Posterior vena cava (tissue), 2 donors: ENCODE measurements at regions not wholly inside any gene's neighbourhood (a gene's known extent, or its start where the extent isn't known, plus 50 kb on each side); places are given as distances from the start of the nearest gene placed in this dataset.

Experiments
- DNase-seq: peaks from one replicate; pipeline ENCODE4 v3.0.0-alpha.2; 2020; ENCODE audit warnings: low spot score
- intact Hi-C, 2 donors: fragments of 100-400 bp; cut with DNase I; formaldehyde crosslinking; loops; one replicate each; pipeline versions ENCODE4 v1.14.1 to v1.14.2; 2022 to 2023
- microRNA-seq, 2 donors: library from miRNA; unstranded; fragments of <30 nt; microRNA quantifications; one replicate each; pipeline ENCODE4 v1.2.0, GENCODE V29; 2020 to 2021; ENCODE audit warnings: borderline microRNAs expressed in 2 of 2
- donor health status: DM: yes; HTN: yes; CAD: no.
- donor health status: DM: yes; HTN: yes; CAD: no.

GRCh38 chr12:116497051-116497591 lies 62.1 kb upstream of the MAP1LC3B2 start:
- intact Hi-C loops = no loop called here
- DNase-seq = no peak

- intact Hi-C loops = no loop called here
- no peak for DNase-seq
Measured at GRCh38 chr12:116498471-116498870, 60.7 kb upstream of the MAP1LC3B2 start.

- intact Hi-C loops = no loop called here
Measured at GRCh38 chr12:116502141-116502725, 56.9 kb upstream of the MAP1LC3B2 start.

DNA sequence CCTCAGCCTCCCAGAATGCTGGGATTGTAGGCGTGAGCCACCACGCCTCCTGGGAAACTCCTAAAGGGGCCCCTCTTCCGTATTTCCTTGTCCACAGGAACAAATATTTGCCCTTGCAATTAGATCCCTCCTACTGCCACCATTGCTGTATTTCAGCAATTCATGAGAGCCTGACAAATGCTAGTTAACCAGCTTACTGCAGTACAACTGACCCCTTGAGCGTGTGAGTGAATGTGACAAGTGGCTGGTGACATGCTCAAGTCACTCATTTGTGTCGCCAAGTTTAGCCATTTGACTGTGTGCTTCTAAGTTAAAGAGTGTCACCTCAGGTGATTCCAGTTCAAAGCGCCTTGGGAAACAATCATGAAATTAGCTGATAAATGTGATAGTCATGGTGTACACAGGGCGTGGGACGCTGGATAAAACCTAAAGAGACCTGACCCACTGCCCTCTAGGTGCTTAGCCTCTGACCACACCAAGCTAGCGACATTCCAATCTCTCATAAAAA lies 56.1 kb upstream of the MAP1LC3B2 start:
- intact Hi-C loops = no loop called here
- no peak for DNase-seq

More at GRCh38 chr12:116502141-116502725, 56.9 kb upstream of the MAP1LC3B2 start:
- DNase-seq = no peak

DNA sequence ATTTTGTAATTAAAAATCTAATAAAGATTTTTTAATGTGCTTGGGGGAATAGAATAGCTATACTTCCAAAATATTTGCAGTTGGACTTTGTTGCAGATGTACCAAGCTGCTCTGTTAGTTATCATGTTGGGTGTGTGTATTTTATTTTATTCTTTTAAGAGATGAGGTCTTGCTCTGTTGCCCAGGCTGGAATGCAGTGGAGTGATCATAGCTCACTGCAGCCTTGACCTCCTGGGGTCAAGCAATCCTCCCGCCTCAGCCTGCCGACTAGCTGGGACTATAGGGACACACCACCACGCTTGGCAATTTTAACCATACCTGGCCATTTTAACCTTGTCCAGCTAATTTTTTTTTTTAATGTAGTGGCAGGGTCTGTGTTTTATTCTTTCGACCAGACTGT lies 54.7 kb upstream of the MAP1LC3B2 start:
- no peak for DNase-seq
- intact Hi-C loops = no loop called here

DNA sequence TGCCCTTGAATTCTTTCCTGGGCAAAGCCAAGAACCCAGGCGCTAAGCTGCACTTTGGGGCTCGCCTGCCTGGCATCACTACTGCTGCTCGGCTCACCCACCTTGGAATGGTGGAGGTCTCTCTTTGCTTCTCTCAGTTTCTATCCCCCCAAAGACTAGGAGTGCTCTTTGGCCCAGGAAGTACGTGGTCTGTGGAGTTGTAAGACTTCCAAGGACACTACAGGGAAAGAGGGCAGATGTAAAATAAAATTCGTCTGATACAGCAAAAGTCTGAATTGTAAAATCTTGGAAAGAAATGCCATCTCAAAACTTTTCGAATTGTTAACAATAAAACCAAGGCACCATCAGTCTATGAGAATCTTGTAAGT lies 52.5 kb upstream of the MAP1LC3B2 start:
- intact Hi-C loops = no loop called here
- DNase-seq = no peak

GRCh38 chr12:116508145-116509121 lies 50.7 kb upstream of the MAP1LC3B2 start:
- no peak for DNase-seq
- intact Hi-C loops = no loop called here

Small RNA genes in the stretch of these regions (microRNA-seq; reads per million reads assigned to microRNA genes)
- 0 reads per million in 2 donors for gene MIR4472-2
